H9 (cell line): ENCODE measurements at regions not wholly inside any gene's neighbourhood (a gene's known extent, or its start where the extent isn't known, plus 50 kb on each side); places are given as distances from the start of the nearest gene placed in this dataset.

Experiments used
- DNase-seq: peaks from one replicate; pipeline ENCODE4 v3.0.0-alpha.2; 2017
- H2AFZ ChIP-seq: one replicate; pipeline ENCODE4 v1.6.1; 2013; ENCODE audit warnings: mild to moderate bottlenecking, low read length, control low read depth, moderate library complexity
- H2AK5ac ChIP-seq: 2 replicates; pipeline ENCODE4 v1.6.1; 2013; ENCODE audit warnings: low read length, control low read depth, mixed read lengths; ENCODE audit not compliant: insufficient read length
- H2BK120ac ChIP-seq: one replicate; pipeline ENCODE4 v1.6.1; 2013; ENCODE audit warnings: low read depth, mild to moderate bottlenecking, low read length, control low read depth, inconsistent platforms; ENCODE audit not compliant: poor library complexity, severe bottlenecking
- H2BK12ac ChIP-seq: 2 replicates; pipeline ENCODE4 v1.6.1; 2013; ENCODE audit warnings: low read length, control low read depth, mixed read lengths, low read depth; ENCODE audit not compliant: insufficient read length
- H2BK15ac ChIP-seq: 2 replicates; pipeline ENCODE4 v1.6.1; 2013; ENCODE audit warnings: low read depth, low read length, control low read depth
- H2BK20ac ChIP-seq: one replicate; pipeline ENCODE4 v1.6.1; 2013; ENCODE audit warnings: low read depth, mild to moderate bottlenecking, low read length, control low read depth, inconsistent platforms; ENCODE audit not compliant: poor library complexity, severe bottlenecking
- H2BK5ac ChIP-seq: 2 replicates; pipeline ENCODE4 v1.6.1; 2013; ENCODE audit warnings: low read length, control low read depth, mixed read lengths; ENCODE audit not compliant: insufficient read length
- H3K14ac ChIP-seq: 2 replicates; pipeline ENCODE4 v1.6.1; 2013; ENCODE audit warnings: low read length, control low read depth; ENCODE audit not compliant: insufficient read depth
- H3K18ac ChIP-seq: 2 replicates; pipeline ENCODE4 v1.6.1; 2013; ENCODE audit warnings: low read depth, mild to moderate bottlenecking, mixed read lengths, low read length, control low read depth; ENCODE audit not compliant: insufficient read length
- H3K23ac ChIP-seq: 2 replicates; pipeline ENCODE4 v1.6.1; 2013; ENCODE audit warnings: low read length, control low read depth, mixed read lengths, low read depth; ENCODE audit not compliant: insufficient read length
- H3K23me2 ChIP-seq: 2 replicates; pipeline ENCODE4 v1.6.1; 2013; ENCODE audit warnings: low read depth, mild to moderate bottlenecking, mixed read lengths, low read length, control low read depth; ENCODE audit not compliant: insufficient read length, poor library complexity, severe bottlenecking
- H3K27ac ChIP-seq: 2 replicates; pipeline ENCODE4 v1.5.1; 2013; ENCODE audit warnings: low read length, control low read depth, mixed read lengths, low read depth; ENCODE audit not compliant: insufficient read length
- H3K27me3 ChIP-seq: 2 replicates; pipeline ENCODE4 v1.6.1; 2013; ENCODE audit warnings: low read length, control low read depth, inconsistent platforms; ENCODE audit not compliant: insufficient read depth
- H3K4ac ChIP-seq: 2 replicates; pipeline ENCODE4 v1.6.1; 2013; ENCODE audit warnings: low read depth, mild to moderate bottlenecking, control low read depth, inconsistent platforms, low read length, moderate library complexity
- H3K4me1 ChIP-seq: 2 replicates; pipeline ENCODE4 v1.6.1; 2013; ENCODE audit warnings: low read length, control low read depth, inconsistent platforms; ENCODE audit not compliant: insufficient read depth
- H3K4me2 ChIP-seq: 2 replicates; pipeline ENCODE4 v1.6.1; 2013; ENCODE audit warnings: low read length, control low read depth, mixed read lengths; ENCODE audit not compliant: insufficient read length, insufficient read depth
- H3K56ac ChIP-seq: 2 replicates; pipeline ENCODE4 v1.6.1; 2013; ENCODE audit warnings: low read depth, mild to moderate bottlenecking, mixed read lengths, low read length, control low read depth; ENCODE audit not compliant: insufficient read length
- H3K79me1 ChIP-seq: 2 replicates; pipeline ENCODE4 v1.6.1; 2013; ENCODE audit warnings: low read depth, mild to moderate bottlenecking, moderate library complexity, low read length, control low read depth, inconsistent platforms; ENCODE audit not compliant: insufficient read depth, poor library complexity, severe bottlenecking
- H3K79me2 ChIP-seq: 2 replicates; pipeline ENCODE4 v1.6.1; 2013; ENCODE audit warnings: low read length, control low read depth, inconsistent platforms; ENCODE audit not compliant: insufficient read depth
- H3K9ac ChIP-seq: 2 replicates; pipeline ENCODE4 v1.6.1; 2013; ENCODE audit warnings: low read length, control low read depth, mixed read lengths; ENCODE audit not compliant: insufficient read length; ENCODE audit errors: extremely low read depth
- H3K9me3 ChIP-seq: one replicate; pipeline ENCODE4 v1.6.1; 2013; ENCODE audit warnings: low read depth, low read length, inconsistent platforms; ENCODE audit not compliant: control insufficient read depth
- H3T11ph ChIP-seq: one replicate; pipeline ENCODE4 v1.6.1; 2013; ENCODE audit warnings: mild to moderate bottlenecking, low read length, control low read depth, inconsistent platforms
- H4K20me1 ChIP-seq: one replicate; pipeline ENCODE4 v1.6.1; 2013; ENCODE audit not compliant: control insufficient read depth, insufficient read length, insufficient read depth
- H4K5ac ChIP-seq: 2 replicates; pipeline ENCODE4 v1.6.1; 2013; ENCODE audit warnings: low read depth, mild to moderate bottlenecking, mixed read lengths, low read length, control low read depth; ENCODE audit not compliant: insufficient read length
- H4K8ac ChIP-seq: replicated peaks from 2 replicates; pipeline ENCODE4 v1.6.1; 2013; ENCODE audit warnings: low read length, control low read depth, mixed read lengths, low read depth; ENCODE audit not compliant: insufficient read length
- H4K91ac ChIP-seq: 2 replicates; pipeline ENCODE4 v1.6.1; 2013; ENCODE audit warnings: low read depth, mild to moderate bottlenecking, moderate library complexity, mixed read lengths, low read length, control low read depth; ENCODE audit not compliant: insufficient read length
- H3K27ac Mint-ChIP-seq, 3 experiments: 2 replicates in 2 of 3; 3 replicates in 1 of 3; pipeline ENCODE4 v1.8.0; 2020 to 2021; ENCODE audit warnings: mixed read lengths in 3 of 3, mild to moderate bottlenecking in 1 of 3, moderate library complexity in 1 of 3
- H3K27me3 Mint-ChIP-seq: 2 replicates; pipeline ENCODE4 v1.8.0; 2021; ENCODE audit warnings: low read depth, mild to moderate bottlenecking, moderate library complexity, mixed read lengths
- H3K36me3 Mint-ChIP-seq, 3 experiments: 2 replicates in 2 of 3; 3 replicates in 1 of 3; pipeline ENCODE4 v1.8.0; 2020 to 2021; ENCODE audit warnings: low read depth in 3 of 3, mixed read lengths in 3 of 3; ENCODE audit not compliant: insufficient read depth in 1 of 3
- H3K4me1 Mint-ChIP-seq, 2 experiments: 2 replicates each; pipeline ENCODE4 v1.8.0; 2020; ENCODE audit warnings: mixed read lengths in 2 of 2
- H3K4me3 Mint-ChIP-seq, 2 experiments: 2 replicates in 1 of 2; 3 replicates in 1 of 2; pipeline ENCODE4 v1.8.0; 2020 to 2021; ENCODE audit warnings: mild to moderate bottlenecking in 2 of 2, mixed read lengths in 2 of 2, moderate library complexity in 1 of 2
- H3K9me3 Mint-ChIP-seq, 2 experiments: 2 replicates in 1 of 2; 3 replicates in 1 of 2; pipeline ENCODE4 v1.8.0; 2020; ENCODE audit warnings: mild to moderate bottlenecking in 2 of 2, mixed read lengths in 2 of 2, moderate library complexity in 1 of 2
- CTCF ChIP-seq: fragments of 200-600 bp; sonication (generic); conservative IDR thresholded peaks from 3 replicates; pipeline ENCODE4 v1.8.0; 2021; ENCODE audit warnings: antibody characterized with exemption, mild to moderate bottlenecking
- WGBS: extraction: QIAGEN DNeasy Blood & Tissue Kit; methylation state at CpG from one replicate; pipeline ENCODE4 v1.1.7; 2013; ENCODE audit warnings: missing lambda C conversion rate, low lambda C conversion rate, mixed read lengths; ENCODE audit not compliant: insufficient read length; ENCODE audit errors: extremely low coverage; 5-methylcytosine and 5-hydroxymethylcytosine counted together

- H3K14ac ChIP-seq: no peak overlapping the region
- no peak overlapping the region for H3K18ac ChIP-seq
- no peaks in the 10 kb centered on the region for H3K27me3 ChIP-seq
- no peak overlapping the region for H4K8ac ChIP-seq
- H2BK20ac ChIP-seq: no peak overlapping the region
- H3K23me2 ChIP-seq: no peaks in the 10 kb centered on the region
- no peak overlapping the region for H4K5ac ChIP-seq
- no peaks in the 10 kb centered on the region for H3K27me3 Mint-ChIP-seq
- H3K9me3 Mint-ChIP-seq: no peaks in the 10 kb centered on the region
- H3K27ac Mint-ChIP-seq: no peak overlapping the region
- H3K9me3 ChIP-seq: no peaks in the 10 kb centered on the region
- H3T11ph ChIP-seq: no peak overlapping the region
- no peak overlapping the region for H2BK15ac ChIP-seq
- no peak overlapping the region for H2BK12ac ChIP-seq
- H3K4me1 ChIP-seq: no peaks in the 10 kb centered on the region
- no peak overlapping the region for H2AFZ ChIP-seq
- WGBS: no CpG with 5 or more reads among the region's 1 CpG
- no peak overlapping the region for H2BK5ac ChIP-seq
- no peak overlapping the region for H3K23ac ChIP-seq
- H3K4me2 ChIP-seq: no peak overlapping the region
- no peak for TF ChIP-seq CTCF
- H3K9ac ChIP-seq: no peak overlapping the region
- H2BK120ac ChIP-seq: no peak overlapping the region
- no peak overlapping the region for H4K91ac ChIP-seq
- no peaks in the 10 kb centered on the region for H3K4me1 Mint-ChIP-seq
- H3K36me3 Mint-ChIP-seq: no peaks in the 10 kb centered on the region
- no peaks in the 10 kb centered on the region for H4K20me1 ChIP-seq
- H3K79me1 ChIP-seq: no peaks in the 10 kb centered on the region
- H3K4me3 Mint-ChIP-seq: no peak overlapping the region
- DNase-seq: no peak
- H3K27ac ChIP-seq: no peak overlapping the region
- no peak overlapping the region for H2AK5ac ChIP-seq
- H3K79me2 ChIP-seq: no peaks in the 10 kb centered on the region
- no peak overlapping the region for H3K4ac ChIP-seq
- H3K56ac ChIP-seq: no peak overlapping the region
These were observed 473.6 kb downstream of the DMAC1 start for GRCh38 chr9:7325995-7326394.
